SKM-1 treated with dmso at 0.1 percent for 144 hours (cell line): ENCODE measurements at regions not wholly inside any gene's neighbourhood (a gene's known extent, or its start where the extent isn't known, plus 50 kb on each side); places are given as distances from the start of the nearest gene placed in this dataset.
"Not testable (repeated sequence)": the region's sequence is repeated elsewhere in the genome, so short reads cannot be mapped to it uniquely, and the experiment has no call there.

Experiments
- DNase-seq: peaks from one replicate; lab custom pipeline; 2025; ENCODE audit not compliant: unreplicated experiment; lab: John Stamatoyannopoulos, UW

DNA sequence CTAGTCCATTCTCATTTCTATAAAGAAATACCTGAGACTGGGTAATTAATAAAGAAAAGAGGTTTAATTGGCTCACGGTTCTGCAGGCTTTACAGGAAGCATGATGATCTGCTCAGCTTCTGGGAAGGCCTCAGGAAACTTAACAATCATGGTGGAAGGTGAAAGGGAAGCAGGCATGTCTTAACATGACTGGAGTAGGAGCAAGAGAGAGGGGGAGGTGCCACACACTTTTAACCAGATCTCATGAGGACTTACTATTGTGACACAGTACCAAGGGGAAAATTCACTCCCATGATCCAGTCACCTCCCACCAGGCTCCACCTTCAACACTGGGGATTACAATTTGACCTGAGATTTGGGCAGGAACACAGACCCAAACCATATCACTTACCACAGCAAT, 310.1 kb downstream of the SH3GL2 start:
- not testable (repeated sequence) for DNase-seq

- no peak for DNase-seq
Observed at GRCh38 chr9:17894501-17895160, 315.8 kb downstream of the SH3GL2 start.

GRCh38 chr9:17900606-17901005, 321.7 kb downstream of the SH3GL2 start:
- DNase-seq, result no peak

DNA sequence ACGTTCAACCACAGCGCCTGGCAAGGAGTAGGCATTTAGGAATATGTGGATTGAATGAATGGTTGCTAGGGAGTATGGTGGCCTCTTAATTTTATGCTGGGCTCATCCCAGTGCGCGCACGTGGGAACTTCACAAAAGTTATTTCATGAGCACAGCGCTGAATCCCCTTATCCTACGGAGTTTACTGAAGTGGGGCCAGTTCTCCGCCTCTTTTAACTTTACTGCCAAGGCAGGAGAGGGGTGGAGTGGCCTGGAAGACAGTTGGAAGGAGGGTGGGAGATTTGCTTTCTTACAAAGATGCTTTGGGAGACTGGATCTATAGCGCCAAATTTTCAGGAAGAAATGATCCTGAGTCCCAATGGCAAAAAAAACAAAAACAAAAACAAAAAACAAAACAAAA, 326.5 kb downstream of the SH3GL2 start:
- DNase-seq, result no peak

DNA sequence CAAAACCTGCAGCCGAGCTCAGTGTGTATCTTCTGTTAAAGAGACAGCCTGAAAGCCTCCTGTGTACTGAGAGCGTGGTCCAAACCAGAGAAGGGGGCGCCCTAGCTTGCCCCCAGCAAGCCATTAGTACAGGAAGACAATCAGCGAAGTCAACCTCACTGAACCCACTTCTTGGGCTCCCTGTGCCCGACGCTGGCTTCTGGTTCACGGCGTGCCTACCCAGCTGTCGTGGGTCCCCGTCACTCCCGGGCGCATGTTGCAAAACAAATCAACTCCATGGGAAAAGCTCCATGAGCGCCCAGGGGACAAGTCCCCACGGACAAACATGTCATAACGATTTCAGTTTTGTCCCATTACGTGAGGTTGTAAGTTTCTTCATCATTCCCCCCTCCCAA, 326.9 kb downstream of the SH3GL2 start:
- no peak for DNase-seq

GRCh38 chr9:17906176-17906840, 327.4 kb downstream of the SH3GL2 start:
- no peak for DNase-seq

- DNase-seq, result no peak
Observed at GRCh38 chr9:17906841-17907778, 328.2 kb downstream of the SH3GL2 start.

DNA sequence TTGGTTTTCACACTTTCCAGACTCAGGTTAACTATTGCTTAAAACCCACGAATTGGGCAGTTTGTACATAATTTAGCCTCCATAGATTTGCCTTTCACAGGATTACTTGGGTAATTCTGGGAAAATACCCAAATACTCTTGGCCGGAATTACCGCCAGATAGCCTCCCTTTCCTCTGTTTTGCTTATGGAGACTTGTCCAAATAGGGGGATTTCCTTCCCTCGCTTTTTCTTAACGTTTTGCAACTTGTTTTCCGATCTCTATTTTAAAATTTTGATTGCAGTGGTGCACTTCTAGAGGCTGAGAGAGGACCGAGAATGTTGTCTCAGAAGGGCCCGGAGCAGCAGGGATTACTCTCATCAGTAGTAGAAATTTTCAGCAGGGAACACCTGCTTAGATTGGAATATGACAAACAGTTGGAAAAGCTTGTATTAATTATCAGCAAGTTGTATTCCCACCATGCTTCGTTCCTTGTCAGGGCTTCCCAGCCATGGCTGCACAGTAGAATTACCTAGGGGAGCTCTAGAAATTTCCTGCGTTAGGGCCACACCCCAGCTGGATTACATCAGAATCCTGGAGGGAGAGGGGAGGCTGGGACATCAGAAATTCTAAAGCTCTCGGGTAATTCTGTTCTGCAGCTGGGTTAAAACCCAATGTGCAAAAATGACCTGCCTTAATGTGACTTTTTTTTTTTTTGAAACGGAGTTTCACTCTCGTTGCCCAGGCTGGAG, 329.1 kb downstream of the SH3GL2 start:
- no peak for DNase-seq

DNA sequence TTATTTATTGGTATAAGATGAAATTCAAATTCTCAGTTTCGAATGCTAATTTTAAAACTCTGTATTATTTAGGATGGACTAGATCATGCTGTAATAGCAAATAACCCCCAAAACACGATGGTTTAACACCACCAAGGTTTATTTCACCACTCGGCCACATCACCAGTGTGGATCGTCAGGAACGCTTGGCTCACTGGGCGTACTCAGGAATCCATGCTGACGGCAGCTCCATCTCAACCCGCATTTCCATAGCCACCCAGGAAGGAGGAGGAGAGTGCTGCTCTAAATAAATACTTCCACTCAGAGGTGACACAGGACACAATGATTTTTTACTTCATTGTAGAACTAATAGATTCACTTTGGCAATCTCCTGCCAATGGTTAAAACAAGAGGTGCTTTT, 347.4 kb downstream of the SH3GL2 start:
- no peak for DNase-seq

- no peak for DNase-seq
Observed at GRCh38 chr9:17927616-17928015, 348.8 kb downstream of the SH3GL2 start.

DNA sequence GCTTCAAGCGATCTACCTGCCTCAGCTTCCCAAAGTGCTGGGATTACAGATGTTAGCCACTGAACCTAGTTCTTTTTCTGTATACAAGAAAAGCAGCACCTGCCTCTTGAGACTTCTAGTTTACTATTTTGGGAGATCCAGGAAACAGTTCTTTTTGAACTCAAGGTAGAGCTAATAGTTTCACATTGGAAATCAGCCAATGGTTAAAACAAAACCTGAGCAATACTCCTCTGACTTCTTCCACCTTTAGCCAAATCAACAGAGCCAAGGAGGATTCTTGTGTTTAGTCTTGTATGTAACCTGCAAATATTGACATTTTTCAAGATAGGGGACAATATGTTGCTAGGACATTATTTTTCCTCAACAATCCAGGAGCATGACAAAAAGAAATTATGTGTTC, 349.4 kb downstream of the SH3GL2 start:
- DNase-seq, result no peak

- no peak for DNase-seq
Observed at GRCh38 chr9:17928768-17929167, 349.9 kb downstream of the SH3GL2 start.

DNA sequence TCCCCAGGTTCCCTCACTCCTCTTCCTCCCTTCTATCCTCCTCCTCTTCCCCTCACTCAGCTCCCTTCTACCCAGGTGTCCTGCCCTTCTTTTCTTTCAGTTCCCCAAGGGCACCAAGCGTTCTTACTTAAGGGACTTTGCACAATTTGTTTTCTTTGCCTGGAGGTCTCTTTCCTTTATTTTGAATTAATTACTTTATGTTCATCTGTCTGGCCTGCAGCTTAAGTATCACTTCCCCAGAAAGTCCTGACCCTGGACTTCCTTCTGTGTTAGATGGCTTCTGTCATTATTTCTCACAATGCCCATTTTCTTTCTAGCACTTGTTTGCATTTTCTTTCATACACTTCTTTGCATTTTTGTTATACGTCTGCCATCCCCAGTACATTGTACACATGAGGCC, 350.6 kb downstream of the SH3GL2 start:
- DNase-seq, result no peak

GRCh38 chr9:17930071-17930470, 351.2 kb downstream of the SH3GL2 start:
- no peak for DNase-seq

- no peak for DNase-seq
Observed at GRCh38 chr9:17936365-17936764, 357.5 kb downstream of the SH3GL2 start.

- no peak for DNase-seq
Observed at GRCh38 chr9:17938035-17938655, 359.3 kb downstream of the SH3GL2 start.

DNA sequence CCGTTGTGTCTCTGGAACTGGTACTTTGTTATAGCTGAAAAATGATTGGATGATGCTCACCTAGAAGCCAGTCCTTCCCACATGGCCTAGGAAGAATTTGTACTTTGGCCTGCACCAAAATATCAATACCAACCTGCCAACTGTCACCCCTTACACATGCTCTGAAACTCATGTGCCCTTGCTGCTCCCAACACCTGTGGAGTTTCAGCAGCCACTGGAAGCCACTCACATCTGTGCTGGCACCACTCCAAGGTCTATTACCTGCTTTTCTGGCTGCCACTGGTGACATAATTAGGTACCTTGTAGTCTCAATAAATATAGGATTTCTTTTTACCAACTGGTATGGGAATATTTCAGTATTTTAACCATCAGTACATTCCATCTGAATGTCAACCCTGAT, 363.6 kb downstream of the SH3GL2 start:
- DNase-seq, result no peak

DNA sequence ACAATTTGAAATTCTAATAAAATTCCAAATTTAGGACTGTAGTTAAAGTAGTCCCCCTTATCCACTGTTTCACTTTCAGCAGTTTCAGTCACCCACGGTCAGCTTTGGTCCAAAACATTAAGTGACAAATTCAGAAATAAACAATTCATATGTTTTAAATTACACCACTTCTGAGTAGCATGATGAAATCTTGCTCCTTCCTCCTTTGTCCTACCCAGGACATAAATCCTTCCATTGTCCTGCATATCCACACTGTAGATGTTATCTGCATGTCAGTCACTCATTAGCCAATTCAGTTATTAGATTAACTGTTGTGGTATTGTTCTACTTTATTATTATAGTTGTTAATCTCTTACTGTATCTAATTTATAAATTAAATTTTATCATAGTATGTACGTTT, 376.5 kb downstream of the SH3GL2 start:
- no peak for DNase-seq

- DNase-seq, result no peak
Observed at GRCh38 chr9:17958363-17958762, 379.5 kb downstream of the SH3GL2 start.

DNA sequence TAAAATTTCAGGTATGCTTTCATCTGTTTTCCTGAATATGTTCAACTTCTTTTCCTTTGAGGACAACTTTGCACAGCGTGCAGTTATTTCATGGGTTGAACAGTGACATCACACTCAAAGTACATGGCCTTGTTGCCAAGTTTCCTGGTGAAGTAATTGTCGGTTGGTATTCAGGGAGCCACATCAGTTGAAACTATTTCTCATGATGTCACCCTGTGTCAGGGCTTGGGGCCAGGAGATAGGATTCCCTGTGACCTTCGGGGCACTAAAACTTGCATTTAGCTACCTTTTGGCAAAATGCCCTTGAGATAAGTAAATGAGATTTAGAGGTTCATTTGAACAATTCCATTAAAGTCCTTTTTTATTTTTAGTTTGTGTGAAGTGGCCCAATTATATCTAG, 383.9 kb downstream of the SH3GL2 start:
- no peak for DNase-seq

DNA sequence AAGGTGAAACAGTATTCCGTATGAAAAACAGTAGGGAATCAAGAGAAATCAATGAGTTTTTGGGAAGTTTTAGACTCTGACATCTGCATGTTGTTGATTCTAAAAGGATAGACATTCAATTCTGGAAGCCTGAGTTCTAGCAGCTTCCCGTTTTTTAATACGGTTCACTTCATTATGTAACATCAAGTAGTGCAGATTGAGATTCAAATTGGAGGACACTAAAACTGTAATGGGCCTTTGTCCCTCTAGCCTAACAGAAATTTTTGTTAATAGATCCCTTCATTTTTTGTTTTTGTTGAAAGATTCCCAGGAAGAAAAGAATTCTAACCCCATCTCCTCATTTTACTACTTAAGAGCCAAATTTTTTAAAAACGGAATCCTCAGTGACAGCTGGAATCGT, 384.6 kb downstream of the SH3GL2 start:
- DNase-seq, result no peak
